ENCODE measurements at regions not wholly inside any gene's neighbourhood (a gene's known extent, or its start where the extent isn't known, plus 50 kb on each side); places are given as distances from the start of the nearest gene placed in this dataset.
"Not testable (repeated sequence)": the region's sequence is repeated elsewhere in the genome, so short reads cannot be mapped to it uniquely, and the experiment has no call there.

DNA sequence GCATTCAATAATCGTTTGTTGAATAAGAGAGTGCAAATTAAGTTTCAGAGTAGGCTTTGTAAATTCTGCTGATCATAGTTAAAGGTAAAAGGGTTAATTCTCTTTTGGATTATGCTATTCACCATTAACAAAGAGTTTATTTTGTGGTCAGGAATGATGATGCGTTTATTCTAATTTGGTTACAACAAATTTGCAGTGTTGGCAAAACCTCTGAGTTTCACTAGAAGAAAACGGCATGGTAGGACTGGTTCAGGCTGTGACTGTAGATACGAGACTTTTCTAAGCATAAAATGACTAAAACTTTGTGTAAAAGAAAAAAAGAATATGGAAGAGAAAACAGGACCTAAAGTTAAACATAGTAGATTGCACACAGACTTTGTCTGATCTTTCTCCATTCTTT lies 234.7 kb downstream of the TLR4 start:
- DNase-seq (ENCODE audit: low read depth): no peak

DNA sequence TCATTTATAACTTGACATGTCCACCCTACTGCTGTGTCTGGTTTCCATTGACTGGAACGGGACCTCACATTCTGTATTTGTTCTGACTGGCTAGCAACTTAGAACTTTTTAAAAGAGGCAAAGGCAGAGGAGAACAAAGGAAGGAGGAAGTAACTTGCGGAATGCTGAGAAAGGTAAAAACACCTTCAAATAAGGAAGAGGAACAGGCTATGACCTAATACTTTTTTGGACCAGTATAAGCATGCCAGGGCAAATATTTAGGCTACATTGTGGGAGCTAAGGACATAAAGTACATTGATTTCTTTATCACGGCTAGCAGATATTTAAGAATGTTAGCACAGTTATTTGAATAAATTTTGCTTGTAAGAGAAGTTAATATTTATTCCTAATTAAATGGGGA lies 240.5 kb downstream of the TLR4 start:
- DNase-seq (ENCODE audit: low read depth): not testable (repeated sequence)

DNA sequence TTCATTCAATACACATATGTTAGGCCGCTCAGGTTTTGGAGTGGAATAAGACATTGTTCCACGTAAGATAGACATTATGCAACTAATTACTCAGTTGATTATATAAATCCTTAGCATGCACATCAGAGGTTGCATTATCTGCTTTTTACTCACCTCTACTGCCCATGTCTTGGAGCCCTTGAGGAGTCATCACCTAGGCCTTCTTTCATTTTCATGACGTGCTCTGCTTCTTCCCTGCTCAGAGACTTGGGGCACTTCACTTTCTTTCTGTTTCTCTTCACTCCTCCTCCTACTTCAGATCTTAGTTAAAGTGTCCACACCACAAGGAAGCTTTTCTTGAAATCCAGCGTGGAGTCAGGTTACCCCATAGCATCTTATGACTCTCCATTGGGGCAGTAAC lies 241.1 kb downstream of the TLR4 start:
- DNase-seq (ENCODE audit: low read depth): no peak

DNA sequence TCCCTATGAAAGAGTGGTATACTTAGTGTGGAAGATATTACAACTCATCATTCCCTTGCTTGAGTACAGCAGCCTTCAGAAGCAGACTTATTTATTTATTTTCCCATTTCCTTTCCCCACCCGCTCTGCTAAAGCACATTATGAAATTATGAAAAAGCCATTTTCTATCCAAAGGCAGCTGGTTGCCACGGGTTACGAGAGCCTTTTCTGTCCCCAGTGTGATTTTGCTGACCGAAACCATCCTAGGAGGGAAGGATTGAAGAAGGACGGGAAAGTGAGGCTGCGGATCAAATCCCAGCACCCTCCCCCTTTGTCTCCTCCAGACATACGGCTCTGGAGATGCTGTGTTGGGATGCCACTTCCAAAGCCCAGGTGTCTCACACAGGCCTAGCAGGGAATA lies 246.9 kb downstream of the TLR4 start:
- no peak for DNase-seq (ENCODE audit: low read depth)

DNA sequence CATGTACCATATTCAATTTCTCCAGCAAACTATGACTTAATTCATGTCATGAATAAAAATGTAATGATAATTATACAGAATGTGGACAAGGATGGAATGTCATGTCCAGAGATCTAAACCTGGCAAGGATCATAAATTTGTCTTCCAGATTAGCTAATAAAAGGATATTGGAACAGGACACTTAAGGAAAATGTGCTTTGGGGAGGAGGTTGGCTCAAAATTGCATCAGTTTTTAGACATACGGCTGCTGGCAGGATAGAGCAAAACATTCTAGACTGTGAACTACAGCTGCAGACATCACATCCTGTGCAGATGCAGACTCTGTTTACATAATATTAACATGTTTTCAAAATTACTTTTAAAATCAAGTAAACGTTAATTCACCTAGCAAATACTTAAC lies 248.4 kb downstream of the TLR4 start:
- DNase-seq (ENCODE audit: low read depth): no peak

DNA sequence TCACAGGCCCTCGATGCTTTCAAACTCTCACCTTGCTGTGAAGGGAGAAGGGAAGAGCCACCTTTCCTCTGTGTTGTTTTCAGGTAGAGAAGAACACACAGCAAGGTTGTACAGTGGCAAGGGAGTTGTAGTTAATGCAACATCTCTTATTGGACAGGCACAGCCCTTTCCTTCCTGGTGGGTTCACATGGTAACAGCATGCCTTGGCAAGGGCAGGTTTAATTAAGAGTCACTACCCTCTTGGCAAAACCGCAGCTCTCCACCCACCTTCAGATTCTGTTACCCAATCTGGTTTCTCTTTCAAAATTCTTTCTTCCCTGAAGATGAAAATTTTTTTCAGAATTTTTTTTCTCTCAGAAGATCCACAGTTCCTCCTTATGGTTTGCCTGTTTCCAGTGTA lies 253.1 kb downstream of the TLR4 start:
- DNase-seq (ENCODE audit: low read depth): no peak

DNA sequence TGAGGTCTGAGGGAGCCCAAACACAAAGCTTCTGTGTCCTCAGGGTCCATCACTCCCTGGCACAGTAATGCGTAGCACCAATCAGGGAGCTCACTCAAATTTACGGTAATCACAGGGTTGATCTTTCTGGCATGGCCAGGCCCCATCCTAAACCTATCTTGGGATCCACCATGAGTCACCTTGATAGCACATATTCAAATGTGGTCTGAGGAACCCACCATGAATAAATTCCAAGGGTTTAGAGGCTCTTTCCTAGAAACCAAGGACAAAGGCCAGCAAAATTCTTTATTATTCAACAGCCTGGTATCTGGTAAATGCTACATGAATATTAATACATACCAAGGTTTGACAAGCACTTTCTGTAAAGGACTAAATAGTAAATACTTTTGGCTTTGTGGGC lies 254.5 kb downstream of the TLR4 start:
- no peak for DNase-seq (ENCODE audit: low read depth)

DNA sequence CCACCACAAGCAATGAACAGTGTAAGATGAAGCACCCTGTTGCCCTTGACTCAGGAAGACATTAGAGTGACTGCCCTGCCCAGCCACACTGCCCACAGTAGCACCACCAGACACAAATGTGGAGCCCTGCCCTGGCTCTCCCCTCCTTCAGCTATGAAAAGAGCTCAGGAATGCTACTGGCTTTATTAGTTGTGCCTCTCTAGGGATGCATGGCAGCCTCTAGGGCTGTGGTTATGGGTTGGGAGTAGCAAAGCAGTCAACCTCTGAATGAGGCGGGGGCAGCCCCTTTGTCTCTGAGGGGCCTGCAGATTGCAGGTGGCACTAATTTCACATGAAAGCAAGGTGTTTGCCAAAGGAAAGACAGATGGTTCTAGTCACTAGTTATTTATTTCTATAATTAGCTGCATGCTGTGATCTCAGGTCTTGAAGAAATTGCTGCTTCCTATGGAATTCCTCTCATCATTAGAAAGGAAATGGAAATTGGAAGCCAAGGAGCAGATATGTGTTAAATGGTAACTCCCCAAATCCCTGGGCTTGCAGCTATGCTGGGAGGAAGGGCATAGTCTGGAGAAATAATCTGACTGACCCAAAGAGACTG lies 259.4 kb downstream of the TLR4 start:
- DNase-seq (ENCODE audit: low read depth): no peak

DNA sequence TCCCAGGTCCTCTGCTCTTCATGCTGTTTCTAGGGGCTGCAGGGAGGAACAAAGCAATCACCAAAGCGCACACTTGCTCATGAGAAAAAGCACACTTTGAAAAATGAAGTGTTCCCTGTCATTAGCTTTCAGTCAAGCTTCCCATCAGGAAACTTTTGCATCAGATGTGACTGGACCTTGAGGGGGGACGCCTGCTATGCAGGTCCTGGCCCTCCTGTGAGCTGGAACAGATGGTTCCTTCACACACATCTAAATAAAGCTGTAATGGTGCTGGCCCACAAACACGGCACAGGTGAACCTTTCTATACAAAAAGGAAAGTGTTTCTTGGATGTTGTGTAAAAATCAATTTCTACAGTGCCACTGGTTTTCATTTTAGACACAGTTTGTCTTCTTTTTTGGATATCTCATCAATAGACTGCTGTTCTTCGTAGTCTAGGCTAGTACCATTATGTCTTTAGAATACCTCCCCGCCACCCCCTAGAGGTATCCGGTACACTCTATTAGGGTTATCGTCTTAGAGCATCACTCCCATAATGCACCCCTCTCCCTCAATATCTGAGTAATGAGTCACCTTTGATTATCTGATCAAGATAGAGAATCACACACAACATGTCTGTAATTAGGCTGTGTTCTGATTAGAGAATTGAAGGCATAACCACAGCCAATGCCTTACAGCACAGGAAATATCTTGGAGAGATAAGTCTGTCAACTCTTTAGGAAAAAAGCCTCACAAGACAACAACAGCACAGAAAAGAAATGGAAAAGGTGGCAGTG lies 266.3 kb downstream of the TLR4 start:
- no peak for DNase-seq (ENCODE audit: low read depth)

DNA sequence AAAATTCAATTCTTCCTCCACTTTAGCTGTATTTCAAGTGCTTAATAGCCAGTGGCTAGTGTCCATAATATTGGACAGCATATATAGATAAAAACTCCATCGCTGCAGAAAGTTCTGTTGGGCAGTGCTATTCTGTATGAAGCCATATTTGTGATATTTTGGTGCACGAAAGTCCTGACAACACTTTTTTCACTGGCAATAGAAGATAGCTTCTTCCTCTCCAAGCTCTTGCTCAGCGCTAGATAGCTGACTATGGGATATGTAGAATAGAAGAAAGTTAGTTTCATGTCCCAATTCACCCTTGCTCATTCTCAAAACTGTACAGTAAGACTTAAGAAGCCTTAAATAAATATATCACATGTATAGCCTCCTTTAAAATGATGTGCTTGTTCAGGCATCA lies 269.9 kb downstream of the TLR4 start:
- no peak for DNase-seq (ENCODE audit: low read depth)

DNA sequence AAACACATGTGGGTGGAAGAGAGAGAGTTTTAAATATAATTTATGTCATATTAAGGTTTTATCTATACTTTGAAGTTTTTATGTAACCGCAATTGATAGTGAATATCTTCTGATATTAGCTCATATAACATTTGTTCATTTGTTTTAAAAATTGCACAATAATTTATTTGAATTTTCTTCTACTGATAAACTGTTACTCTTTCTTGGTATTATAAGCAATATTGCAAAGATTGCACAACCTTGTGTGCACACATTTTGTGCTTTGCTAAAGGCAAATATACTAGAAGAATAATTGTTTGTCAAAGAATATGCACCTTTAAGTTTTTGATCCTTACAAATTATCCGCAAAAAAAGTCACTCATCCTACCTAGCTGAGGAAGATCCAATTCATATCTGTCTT lies 275.7 kb downstream of the TLR4 start:
- DNase-seq (ENCODE audit: low read depth): no peak

DNA sequence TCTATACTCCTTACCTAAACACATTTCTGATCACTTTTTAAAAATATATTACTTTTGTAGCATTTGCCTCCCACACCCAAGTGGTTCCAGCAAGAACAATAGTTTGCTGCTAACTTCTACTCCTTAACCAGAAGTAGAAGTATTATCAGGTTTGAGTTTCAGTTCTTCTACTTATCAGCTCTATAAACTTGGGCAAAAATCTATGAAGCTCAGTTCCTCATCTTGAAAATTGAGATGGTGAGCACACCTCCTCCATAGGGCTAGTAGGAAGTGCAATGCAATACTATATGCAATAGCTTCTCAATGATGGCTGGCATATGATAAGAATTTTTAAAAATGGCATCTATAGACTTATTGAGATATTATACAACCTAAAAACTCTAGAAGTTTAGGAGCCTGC lies 283.7 kb downstream of the TLR4 start:
- no peak for DNase-seq (ENCODE audit: low read depth)

DNA sequence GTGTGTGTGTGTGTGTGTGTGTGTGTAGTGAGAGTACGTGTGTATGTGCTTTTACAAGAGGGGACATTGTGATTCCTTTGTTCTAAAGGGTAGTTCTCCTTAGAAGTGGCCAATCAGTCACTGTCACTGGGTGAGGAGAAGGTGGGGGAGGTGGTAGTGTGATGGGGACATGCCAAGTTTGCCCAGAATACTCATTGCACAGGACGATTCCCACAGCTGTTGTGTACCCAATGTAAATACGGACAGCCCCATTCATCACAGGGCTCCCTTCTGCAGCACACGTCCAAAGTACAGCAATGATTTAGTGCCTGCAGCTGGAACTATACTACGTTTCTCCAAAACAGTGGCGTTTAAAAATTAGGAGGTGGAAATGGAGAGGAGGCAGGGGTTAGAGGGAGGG lies 287.8 kb downstream of the TLR4 start:
- DNase-seq (ENCODE audit: low read depth): no peak

DNA sequence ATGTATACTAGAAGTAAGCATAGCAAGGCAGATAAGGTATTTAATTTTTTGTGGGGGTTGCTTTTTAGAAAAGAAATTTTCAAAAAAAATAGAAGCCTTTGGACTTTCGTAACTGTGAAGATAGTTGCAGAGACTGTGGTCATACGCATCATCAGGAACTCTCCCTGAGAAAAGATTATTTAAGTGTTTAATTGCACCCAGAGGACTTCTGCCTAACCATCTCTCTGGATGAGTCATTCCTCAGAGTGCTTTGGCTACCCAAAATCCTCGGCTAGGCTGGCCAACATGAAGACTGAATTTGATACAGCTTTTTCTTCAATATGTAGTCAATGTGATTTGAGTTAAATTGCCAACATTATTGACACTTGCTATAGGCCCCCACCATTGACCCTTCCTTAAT lies 296.4 kb downstream of the TLR4 start:
- no peak for DNase-seq (ENCODE audit: low read depth)

DNA sequence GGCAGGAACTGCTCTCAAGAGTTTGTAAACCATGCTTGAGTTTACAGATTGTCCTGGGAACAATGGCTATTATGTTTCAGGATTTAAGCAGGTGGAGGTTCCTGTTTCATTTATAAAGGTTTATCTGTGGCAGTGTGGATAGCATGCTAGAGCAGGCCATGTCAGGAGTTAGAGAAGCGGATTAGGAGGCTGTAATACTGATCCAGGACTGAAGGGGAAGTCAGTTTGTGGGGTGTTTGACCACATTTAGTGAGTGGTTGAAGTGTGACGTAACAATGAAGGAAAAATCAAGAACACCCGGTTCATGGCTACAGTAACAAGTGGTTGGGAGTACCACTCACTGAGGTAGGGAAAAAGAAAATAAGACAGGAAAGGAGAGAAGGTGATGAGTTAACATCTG lies 299.0 kb downstream of the TLR4 start:
- no peak for DNase-seq (ENCODE audit: low read depth)

DNA sequence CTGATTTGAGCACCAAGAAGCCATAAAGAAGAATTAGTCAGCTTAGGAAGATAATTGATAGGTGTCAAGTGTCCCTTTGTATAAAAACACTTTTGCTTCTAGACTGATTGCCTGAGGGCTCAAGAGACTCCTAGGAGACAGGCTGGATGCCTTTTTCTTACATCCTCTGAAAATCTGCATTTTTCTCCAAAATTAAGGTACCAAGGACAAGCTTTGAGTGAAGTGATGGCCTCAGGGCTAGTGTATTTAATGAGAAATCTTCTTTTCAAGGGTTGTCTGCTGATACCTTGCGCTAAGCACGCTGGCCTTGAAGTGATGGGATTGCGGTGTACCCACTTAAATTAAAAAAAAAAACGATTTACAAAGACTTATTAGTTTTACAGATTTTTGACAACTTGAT lies 304.0 kb downstream of the TLR4 start:
- DNase-seq (ENCODE audit: low read depth): no peak

DNA sequence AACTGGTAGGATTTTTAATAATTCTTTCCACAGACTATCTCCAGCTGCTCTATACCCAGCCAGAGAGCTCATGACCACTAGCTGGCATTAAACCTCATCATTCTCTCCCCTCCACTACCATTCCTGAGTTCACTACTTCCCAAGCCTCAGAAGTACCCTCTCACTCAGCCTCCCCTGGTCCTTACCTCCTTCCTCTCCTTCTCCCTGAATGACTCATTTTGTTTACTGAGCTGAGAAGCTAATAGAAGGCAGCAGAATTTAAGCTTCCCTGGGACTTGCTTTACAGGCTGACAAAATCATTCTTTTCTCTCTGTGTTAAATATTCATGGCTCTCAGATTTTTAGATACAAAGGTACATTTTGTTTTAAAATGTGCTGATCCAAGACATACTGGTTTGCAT lies 305.4 kb downstream of the TLR4 start:
- no peak for DNase-seq (ENCODE audit: low read depth)

DNA sequence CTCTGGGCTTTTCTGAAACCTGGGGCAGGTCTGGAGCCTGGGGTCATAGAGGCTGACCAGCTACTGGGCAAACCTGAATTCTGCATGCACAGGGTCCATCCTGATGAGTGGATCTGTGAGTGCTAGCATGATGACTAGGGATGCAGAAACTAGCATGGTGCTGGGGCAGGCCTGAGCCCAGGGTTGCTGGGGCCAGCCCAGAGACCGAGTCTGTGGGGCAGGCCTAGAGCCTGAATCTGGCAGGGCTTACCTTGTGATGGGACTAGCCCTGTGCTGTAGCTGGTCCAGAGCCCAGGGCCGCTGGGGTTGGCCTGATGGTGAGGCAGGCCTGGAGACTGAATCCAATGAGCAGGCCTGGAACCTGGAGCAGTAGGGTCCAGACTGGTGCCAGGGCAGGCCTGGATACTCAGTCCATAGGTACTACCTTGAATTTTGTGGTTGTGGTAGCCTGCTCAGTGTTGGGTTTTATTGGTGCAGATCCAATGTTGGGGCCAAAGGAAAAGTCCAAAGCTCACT lies 313.5 kb downstream of the TLR4 start:
- no peak for DNase-seq (ENCODE audit: low read depth)

DNA sequence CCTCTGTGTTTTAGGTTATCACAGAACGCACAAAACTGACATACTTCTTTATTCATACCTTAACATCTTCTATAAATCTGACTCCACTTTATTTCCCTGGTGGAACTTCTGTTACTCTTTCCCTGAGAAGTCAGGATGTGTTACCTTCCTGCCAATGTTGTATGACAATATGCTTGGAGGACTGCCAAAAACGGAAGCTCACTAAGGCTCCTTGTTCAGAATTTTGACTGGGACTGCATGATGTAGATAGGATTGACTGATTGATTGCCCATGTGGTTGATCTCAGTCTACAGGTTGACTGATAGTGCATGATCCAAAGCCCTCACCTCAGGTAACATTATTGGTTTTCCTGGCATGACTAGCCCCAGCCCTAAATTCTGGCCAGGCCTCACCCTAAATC lies 319.4 kb downstream of the TLR4 start:
- no peak for DNase-seq (ENCODE audit: low read depth)

DNA sequence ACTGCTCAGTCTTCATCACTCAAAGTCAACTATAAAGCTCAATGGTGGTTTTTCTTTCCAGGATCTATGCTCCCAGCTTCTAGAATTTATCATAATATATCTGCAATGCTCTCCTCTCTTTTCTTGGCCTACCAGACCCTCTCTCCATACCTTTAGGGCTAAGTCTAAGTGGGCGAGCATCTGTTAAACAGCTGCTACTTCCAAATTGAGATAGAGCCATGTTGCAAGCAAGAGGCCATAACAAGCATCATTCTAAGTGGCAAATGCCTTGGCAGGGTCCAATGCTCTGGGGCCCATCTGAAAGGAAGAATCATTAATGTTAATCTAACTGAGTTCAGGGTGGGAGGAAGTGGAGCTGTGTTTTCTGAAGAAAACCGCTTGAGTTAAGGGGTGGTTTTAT lies 324.0 kb downstream of the TLR4 start:
- DNase-seq (ENCODE audit: low read depth): no peak

DNA sequence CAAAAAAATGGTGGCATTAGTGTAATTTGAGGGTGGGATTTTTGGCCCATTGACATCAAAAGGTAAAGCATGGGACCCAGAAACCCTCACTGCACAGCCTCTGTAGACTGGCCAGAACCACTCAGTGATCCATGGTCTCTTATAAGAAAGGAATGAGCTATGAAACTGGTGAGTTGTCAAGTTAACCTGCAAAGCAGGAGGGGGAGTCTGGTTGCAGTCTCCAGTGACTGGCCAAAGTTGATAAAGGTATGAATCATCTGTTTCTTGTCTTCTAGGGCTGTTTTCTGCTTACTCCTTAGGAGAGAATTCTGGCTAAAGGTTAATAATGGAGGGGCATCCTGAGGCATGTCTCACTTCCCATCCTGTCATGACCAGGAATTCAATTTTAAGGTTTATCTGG lies 325.2 kb downstream of the TLR4 start:
- no peak for DNase-seq (ENCODE audit: low read depth)

DNA sequence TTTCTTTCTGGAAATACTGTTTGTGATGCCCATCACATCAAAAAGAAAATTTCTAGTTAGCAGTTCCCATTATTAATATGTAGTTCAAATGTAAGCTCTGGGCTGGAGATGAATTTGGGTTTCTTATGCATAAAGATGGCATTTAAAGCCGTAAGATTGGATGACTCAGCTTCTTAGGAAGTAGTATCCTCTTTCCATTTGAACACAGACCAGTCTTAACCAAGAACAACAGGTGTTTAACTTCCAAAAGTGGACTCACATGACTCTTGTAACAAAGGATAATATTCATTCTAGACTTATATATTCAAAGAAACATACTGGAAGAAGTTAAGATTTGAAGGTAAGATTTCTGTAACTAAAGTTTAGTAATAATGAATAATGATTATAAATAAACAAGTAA lies 330.5 kb downstream of the TLR4 start:
- no peak for DNase-seq (ENCODE audit: low read depth)

DNA sequence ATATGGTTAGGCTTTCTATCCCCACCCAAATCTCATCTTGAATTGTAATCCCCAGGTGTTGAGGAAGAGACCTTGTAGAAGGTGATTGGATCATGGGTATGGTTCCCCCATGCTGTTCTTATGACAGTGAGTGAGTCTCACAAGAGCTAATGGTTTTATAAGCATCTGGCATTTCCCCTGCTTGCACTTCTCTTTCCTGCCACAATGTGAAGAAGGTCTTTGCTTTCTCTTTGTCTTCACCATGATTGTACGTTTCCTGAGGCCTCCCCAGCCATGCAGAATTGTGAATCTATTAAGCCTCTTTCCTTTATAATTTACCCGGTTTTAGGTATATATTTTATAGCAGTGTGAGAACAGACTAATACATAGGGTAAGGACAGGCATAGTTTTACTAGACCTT lies 334.5 kb downstream of the TLR4 start:
- DNase-seq (ENCODE audit: low read depth): no peak

DNA sequence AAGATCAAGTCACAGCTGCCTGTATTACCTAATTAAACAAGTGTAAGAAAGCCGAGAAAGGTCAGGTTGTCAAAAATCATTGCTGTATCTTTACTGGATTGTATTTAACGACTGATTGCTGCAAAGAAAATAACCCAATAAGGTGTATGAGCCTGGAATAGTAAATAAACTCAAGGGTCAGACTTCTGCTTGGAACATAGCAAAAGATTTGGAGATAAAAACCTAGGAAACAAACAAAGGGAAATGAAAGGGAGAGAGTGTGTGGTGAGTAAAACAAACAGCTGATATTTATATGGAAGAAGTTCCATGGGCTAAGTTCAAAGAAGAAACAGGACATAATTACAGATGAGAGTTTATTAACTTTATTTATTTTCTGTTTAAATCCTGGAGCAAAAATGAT lies 354.0 kb downstream of the TLR4 start:
- no peak for DNase-seq (ENCODE audit: low read depth)

Data from stimulated activated CD4-positive, alpha-beta T cell treated with anti-CD3 and anti-CD28 coated beads, Interleukin-2, amount 100 ng/mL, for 4 hours (primary cell).